Ascending aorta (tissue), 2 donors: ENCODE measurements at regions not wholly inside any gene's neighbourhood (a gene's known extent, or its start where the extent isn't known, plus 50 kb on each side); places are given as distances from the start of the nearest gene placed in this dataset.
A peak's percentile ranks its signal among the peaks of the same experiment; 100 is the strongest.
"Not testable (repeated sequence)": the region's sequence is repeated elsewhere in the genome, so short reads cannot be mapped to it uniquely, and the experiment has no call there.

ENCODE experiments used
- DNase-seq, 2 donors: peaks; one replicate each; pipeline ENCODE4 v3.0.0-alpha.2; 2019; ENCODE audit warnings: low spot score in 2 of 2
- H3K27ac ChIP-seq, 2 donors: fragments of 200-600 bp; sonication (generic); one replicate each; pipeline ENCODE4 v1.5.1; 2016 to 2017; ENCODE audit warnings: mild to moderate bottlenecking in 1 of 2
- H3K27me3 ChIP-seq: fragments of 200-600 bp; sonication (generic); one replicate; pipeline ENCODE4 v1.5.1; 2017
- H3K36me3 ChIP-seq, 2 donors: fragments of 200-600 bp; sonication (generic); one replicate each; pipeline ENCODE4 v1.5.1; 2016
- H3K4me1 ChIP-seq, 2 donors: fragments of 200-600 bp; sonication (generic); one replicate each; pipeline ENCODE4 v1.5.1; 2016 to 2017; ENCODE audit warnings: mild to moderate bottlenecking in 1 of 2
- H3K4me3 ChIP-seq, 2 donors: fragments of 200-600 bp; sonication (generic); one replicate each; pipeline ENCODE4 v1.5.1; 2016 to 2017; ENCODE audit warnings: mild to moderate bottlenecking in 1 of 2
- H3K9me3 ChIP-seq, 2 donors: fragments of 200-600 bp; sonication (generic); one replicate each; pipeline ENCODE4 v1.5.1; 2016
- intact Hi-C: fragments of 100-400 bp; cut with DNase I; formaldehyde crosslinking; loops from one replicate; pipeline ENCODE4 v1.15.1; 2023
- TF ChIP-seq, protein P1 (sequence below), 3 experiments: fragments of 200-600 bp in 2 of 3; fragments of 450-650 bp in 1 of 3; sonication (generic) in 2 of 3; IDR thresholded peaks; one replicate each; pipeline ENCODE4 v1.5.1; 2016 to 2019; ENCODE audit warnings: antibody characterized with exemption in 3 of 3, mild to moderate bottlenecking in 1 of 3, moderate library complexity in 1 of 3

DNA sequence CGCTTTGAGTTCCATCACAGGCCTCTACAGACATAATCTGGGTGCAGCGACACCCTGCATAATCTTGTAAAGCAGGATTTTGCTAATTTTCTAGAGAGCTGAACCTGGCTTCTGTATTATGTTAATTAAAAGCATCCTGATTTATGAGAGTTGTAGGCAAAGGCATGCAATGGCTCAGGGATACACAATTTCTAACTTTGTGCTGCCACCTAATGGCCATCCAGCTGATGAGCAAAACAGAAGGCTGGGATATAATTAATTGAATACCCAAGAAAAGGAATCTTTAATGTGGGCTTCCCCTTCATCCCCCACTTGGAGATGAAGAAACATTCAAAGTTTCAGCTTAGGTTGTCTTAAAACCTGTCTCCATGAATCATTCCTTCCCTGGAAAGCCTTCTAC lies 78.1 kb downstream of the BMP15 start:
- no peak overlapping the region for H3K4me3 ChIP-seq
- no peaks in the 10 kb centered on the region for H3K9me3 ChIP-seq
- no peak for DNase-seq
- H3K36me3 ChIP-seq, result no peaks in the 10 kb centered on the region
- no peaks in the 10 kb centered on the region for H3K27me3 ChIP-seq
- no peak overlapping the region for H3K27ac ChIP-seq
- TF ChIP-seq, protein P1, sequence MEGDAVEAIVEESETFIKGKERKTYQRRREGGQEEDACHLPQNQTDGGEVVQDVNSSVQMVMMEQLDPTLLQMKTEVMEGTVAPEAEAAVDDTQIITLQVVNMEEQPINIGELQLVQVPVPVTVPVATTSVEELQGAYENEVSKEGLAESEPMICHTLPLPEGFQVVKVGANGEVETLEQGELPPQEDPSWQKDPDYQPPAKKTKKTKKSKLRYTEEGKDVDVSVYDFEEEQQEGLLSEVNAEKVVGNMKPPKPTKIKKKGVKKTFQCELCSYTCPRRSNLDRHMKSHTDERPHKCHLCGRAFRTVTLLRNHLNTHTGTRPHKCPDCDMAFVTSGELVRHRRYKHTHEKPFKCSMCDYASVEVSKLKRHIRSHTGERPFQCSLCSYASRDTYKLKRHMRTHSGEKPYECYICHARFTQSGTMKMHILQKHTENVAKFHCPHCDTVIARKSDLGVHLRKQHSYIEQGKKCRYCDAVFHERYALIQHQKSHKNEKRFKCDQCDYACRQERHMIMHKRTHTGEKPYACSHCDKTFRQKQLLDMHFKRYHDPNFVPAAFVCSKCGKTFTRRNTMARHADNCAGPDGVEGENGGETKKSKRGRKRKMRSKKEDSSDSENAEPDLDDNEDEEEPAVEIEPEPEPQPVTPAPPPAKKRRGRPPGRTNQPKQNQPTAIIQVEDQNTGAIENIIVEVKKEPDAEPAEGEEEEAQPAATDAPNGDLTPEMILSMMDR (IDR thresholded peaks at IDR 0.05), result peak in 2 of 3 experiments; percentile 32 to 48
- no peaks in the 10 kb centered on the region for H3K4me1 ChIP-seq
- intact Hi-C loops, result loop anchor here (5.0 kb wide), 1 partner anchor 296 kb away; no protein-coding TSS in a partner anchor

DNA sequence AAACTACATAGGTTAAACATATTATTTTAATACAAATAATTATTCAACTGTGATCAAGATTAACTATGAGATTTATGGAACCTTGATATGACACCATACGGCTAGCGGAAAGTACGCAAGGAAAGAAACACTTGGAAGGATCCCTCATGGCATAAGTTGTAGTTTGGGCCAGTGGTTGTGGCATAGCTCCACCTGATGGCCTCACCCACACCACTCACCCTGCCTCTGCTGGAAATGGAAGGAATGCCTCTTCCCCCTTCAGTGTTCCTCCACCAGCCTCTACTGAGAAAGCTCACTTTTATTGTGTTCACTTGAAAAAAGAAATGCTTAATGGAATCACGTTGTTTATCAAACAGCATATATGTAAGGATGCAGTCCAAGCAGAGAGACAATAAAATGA lies 86.4 kb downstream of the BMP15 start:
- TF ChIP-seq, protein P1 (IDR thresholded peaks at IDR 0.05), result no peak
- Histone ChIP-seq H3K36me3 (no peaks in the 10 kb centered on the region), H3K4me3 (no peak overlapping the region), H3K27ac (no peak overlapping the region), H3K27me3 (no peaks in the 10 kb centered on the region), H3K4me1 (no peaks in the 10 kb centered on the region), H3K9me3 (no peaks in the 10 kb centered on the region)
- DNase-seq, result no peak
- intact Hi-C loops, result no loop called here

DNA sequence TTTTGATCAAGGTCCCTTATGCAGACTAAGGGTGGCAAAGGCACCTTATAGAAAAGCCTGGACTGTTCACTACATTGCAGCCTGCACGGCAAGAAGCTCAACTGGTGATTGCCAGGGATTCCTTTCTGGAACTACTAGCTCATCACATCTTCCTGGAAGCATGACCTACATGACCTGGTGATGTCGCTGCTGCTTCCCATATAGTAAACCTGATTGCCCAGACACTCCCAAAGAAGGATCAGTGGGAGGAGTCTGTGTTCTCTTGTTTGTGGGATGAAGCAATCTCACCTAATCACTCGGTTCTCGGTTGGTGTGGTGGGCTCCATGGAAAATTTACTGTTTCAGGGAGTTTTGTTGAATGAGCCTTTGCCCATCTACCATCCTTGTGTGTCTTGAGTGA lies 89.8 kb downstream of the BMP15 start:
- H3K9me3 ChIP-seq, H3K4me3 ChIP-seq, H3K36me3 ChIP-seq, intact Hi-C loops, DNase-seq, H3K27ac ChIP-seq, H3K27me3 ChIP-seq, H3K4me1 ChIP-seq: not testable (repeated sequence)

DNA sequence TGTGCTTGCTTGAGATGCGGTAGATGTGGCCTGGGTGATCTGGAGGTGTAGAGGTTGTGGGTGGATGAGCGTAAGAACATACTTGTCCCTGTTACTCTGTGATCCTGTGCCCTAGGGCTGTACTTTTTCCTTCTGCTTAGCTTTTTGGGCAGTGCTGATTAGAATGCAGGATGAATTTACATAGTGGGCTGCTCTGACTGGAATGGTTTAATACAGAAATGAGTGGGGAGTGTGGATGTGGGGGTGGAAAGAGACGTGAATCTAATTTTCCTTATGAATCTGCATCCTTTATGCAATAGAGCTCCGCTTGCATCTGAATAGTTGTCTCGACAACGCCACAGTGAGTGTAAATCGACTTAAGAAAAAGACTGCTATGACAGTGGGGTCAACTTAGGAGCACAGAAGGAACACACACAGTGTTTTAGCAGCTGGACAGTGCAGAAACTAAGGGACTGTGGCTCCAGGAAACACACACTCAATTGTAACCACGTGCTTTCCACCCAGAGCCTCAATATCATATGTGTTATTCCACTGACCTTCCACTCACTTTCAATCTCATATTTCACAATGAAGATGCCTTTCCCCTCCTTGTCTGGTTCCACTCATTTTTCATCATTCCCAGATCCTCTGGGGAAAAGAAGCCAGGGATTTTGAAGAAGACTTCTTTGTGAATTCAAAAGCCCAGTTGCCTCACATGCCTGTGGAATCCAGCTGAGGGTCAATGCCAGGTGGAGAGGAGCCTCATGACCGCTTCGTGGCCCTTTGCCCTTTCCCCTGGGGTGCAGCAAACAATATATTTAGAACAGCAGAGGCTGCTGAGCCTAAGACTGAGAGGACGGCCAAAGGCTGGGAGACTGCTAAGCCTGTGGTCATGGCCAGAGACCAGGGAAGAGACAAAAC lies 91.4 kb downstream of the BMP15 start:
- DNase-seq, H3K4me1 ChIP-seq, intact Hi-C loops, H3K36me3 ChIP-seq, H3K4me3 ChIP-seq, H3K9me3 ChIP-seq, H3K27ac ChIP-seq, H3K27me3 ChIP-seq: not testable (repeated sequence)

DNA sequence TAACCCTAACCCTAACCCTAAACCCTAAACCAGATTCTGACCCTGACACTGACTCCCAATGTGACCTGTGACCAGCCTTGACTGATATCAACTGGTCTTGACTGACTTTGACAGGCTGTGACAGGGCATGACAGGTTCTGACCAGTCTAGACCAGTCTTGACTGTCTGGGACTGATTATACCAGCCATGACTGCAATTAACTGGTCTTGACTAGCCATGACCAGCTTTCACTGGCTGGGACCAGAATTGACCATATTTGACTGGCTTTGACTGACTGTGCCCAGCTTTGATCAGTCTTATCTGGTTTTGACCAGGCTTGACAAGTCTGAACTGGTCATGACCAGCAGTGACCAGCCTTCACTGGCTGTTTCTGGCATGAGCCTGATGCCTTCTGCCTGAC lies 95.5 kb downstream of the BMP15 start:
- TF ChIP-seq, protein P1 (IDR thresholded peaks at IDR 0.05), result no peak
- Histone ChIP-seq H3K27ac (no peak overlapping the region), H3K9me3 (no peaks in the 10 kb centered on the region), H3K4me1 (no peaks in the 10 kb centered on the region), H3K4me3 (no peak overlapping the region), H3K27me3 (no peaks in the 10 kb centered on the region), H3K36me3 (no peaks in the 10 kb centered on the region)
- no peak for DNase-seq
- intact Hi-C loops, result no loop called here

DNA sequence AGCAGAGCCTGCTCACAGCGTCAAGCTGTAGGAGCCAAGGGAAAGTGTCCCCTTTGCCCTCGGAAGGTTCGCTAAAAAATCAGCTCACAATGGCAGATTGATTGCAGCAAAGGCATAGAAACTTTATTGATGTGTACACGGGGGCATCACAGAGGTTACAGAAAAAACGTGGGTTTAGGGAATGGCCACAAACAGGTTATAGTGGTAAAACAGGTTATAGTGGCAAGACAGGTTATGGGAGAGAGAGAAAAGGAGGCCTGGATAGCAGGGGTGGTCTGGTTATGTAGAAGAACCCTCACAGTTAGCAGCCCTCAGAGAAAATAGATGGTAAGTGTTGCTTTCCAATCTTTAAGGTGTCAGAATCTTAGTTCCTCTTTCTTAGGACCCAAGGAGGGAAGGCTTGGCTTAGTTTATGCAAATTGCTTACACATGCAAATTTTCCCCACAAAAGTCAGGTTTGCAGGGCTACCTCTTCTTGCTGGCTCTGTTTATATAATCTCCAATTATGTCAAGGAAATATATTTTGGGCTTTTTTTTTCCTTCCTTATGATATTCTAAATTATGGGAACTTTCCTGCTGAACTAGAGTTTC lies 113.7 kb downstream of the BMP15 start:
- TF ChIP-seq, protein P1 (IDR thresholded peaks at IDR 0.05), result no peak
- H3K36me3 ChIP-seq, result no peaks in the 10 kb centered on the region
- H3K4me1 ChIP-seq, result no peaks in the 10 kb centered on the region
- no peak overlapping the region for H3K27ac ChIP-seq
- no peaks in the 10 kb centered on the region for H3K9me3 ChIP-seq
- DNase-seq, result no peak
- H3K4me3 ChIP-seq, result no peak overlapping the region
- no peaks in the 10 kb centered on the region for H3K27me3 ChIP-seq
- intact Hi-C loops, result no loop called here
